Caki2 (cell line): ENCODE measurements at regions not wholly inside any gene's neighbourhood (a gene's known extent, or its start where the extent isn't known, plus 50 kb on each side); places are given as distances from the start of the nearest gene placed in this dataset.
"Not testable (repeated sequence)": the region's sequence is repeated elsewhere in the genome, so short reads cannot be mapped to it uniquely, and the experiment has no call there.

Experiments used
- DNase-seq: peaks from one replicate; pipeline ENCODE4 v3.0.0-alpha.2; 2015; ENCODE audit warnings: low read depth
- in situ Hi-C: cut with HindIII; loops from 2 replicates; pipeline ENCODE4 v1.10.0; 2016; ENCODE audit warnings: low sequenced_read_pairs, low pct_unique_long_range_greater_than_20kb, mixed read lengths

- in situ Hi-C loops, result no loop called here
- no peak for DNase-seq
Observed at GRCh38 chr13:65159803-65160202, 2070.3 kb downstream of the PCDH9 start.

- in situ Hi-C loops, result no loop called here
- no peak for DNase-seq
Observed at GRCh38 chr13:65155861-65156260, 2074.3 kb downstream of the PCDH9 start.

- in situ Hi-C loops, result no loop called here
- DNase-seq, result no peak
Observed at GRCh38 chr13:65154661-65155447, 2075.3 kb downstream of the PCDH9 start.

GRCh38 chr13:65149687-65150086 lies 2080.4 kb downstream of the PCDH9 start:
- in situ Hi-C loops, result no loop called here
- DNase-seq, result no peak

GRCh38 chr13:65143920-65144319 lies 2086.2 kb downstream of the PCDH9 start:
- DNase-seq, result no peak
- in situ Hi-C loops, result no loop called here

- DNase-seq, result peak; percentile 48
- in situ Hi-C loops, result no loop called here
Observed at GRCh38 chr13:65133094-65133493, 2097.0 kb downstream of the PCDH9 start.

- in situ Hi-C loops, result no loop called here
- DNase-seq, result no peak
Observed at GRCh38 chr13:65125236-65125635, 2104.9 kb downstream of the PCDH9 start.

GRCh38 chr13:65112531-65112941 lies 2117.6 kb downstream of the PCDH9 start:
- in situ Hi-C loops, result no loop called here
- no peak for DNase-seq

GRCh38 chr13:65112123-65112522 lies 2118.0 kb downstream of the PCDH9 start:
- in situ Hi-C loops, result no loop called here
- no peak for DNase-seq

- in situ Hi-C loops, result no loop called here
- no peak for DNase-seq
Observed at GRCh38 chr13:65111223-65111622, 2118.9 kb downstream of the PCDH9 start.

GRCh38 chr13:65104436-65104835 lies 2125.7 kb downstream of the PCDH9 start:
- DNase-seq, in situ Hi-C loops: not testable (repeated sequence)

- DNase-seq, result no peak
- in situ Hi-C loops, result no loop called here
Observed at GRCh38 chr13:65103351-65103750, 2126.8 kb downstream of the PCDH9 start.

GRCh38 chr13:65095161-65096082 lies 2134.7 kb downstream of the PCDH9 start:
- DNase-seq, result no peak
- in situ Hi-C loops, result no loop called here

- in situ Hi-C loops, result no loop called here
- no peak for DNase-seq
Observed at GRCh38 chr13:65093357-65093756, 2136.8 kb downstream of the PCDH9 start.

GRCh38 chr13:65091031-65091430 lies 2139.1 kb downstream of the PCDH9 start:
- in situ Hi-C loops, result no loop called here

GRCh38 chr13:65090186-65090585 lies 2139.9 kb downstream of the PCDH9 start:
- no peak for DNase-seq
- in situ Hi-C loops, result no loop called here

More at GRCh38 chr13:65091031-65091430, 2139.1 kb downstream of the PCDH9 start:
- no peak for DNase-seq

GRCh38 chr13:65088906-65089305 lies 2141.2 kb downstream of the PCDH9 start:
- in situ Hi-C loops, result no loop called here
- no peak for DNase-seq

GRCh38 chr13:65085977-65086376 lies 2144.2 kb downstream of the PCDH9 start:
- in situ Hi-C loops, result no loop called here
- DNase-seq, result no peak

- in situ Hi-C loops, result no loop called here
- DNase-seq, result no peak
Observed at GRCh38 chr13:65074248-65074647, 2155.9 kb downstream of the PCDH9 start.
